ENCODE measurements at regions not wholly inside any gene's neighbourhood (a gene's known extent, or its start where the extent isn't known, plus 50 kb on each side); places are given as distances from the start of the nearest gene placed in this dataset.

DNA sequence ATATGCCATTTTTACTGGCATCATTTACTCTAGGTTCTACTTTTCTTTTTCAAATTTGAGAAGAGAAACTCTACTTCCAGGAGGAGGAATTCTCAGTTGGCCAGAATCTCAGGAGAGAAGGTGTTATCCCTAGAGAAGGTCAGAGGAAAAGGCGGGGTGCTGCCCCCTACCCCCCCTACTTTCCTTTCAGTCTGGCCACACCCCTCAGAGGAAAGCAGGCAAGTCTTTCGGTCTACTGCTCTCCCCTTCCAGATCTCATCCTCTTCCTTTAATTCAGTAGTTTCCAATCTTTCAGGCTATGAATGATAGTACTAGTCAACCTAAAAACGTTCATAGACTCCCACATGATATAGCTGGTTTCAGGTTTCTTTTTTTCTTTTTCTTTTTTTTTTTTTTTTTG, 366.5 kb upstream of the TBL1XR1 start:
- H3K9ac ChIP-seq (ENCODE audit: insufficient read length) = no peak overlapping the region
- no peak for TF ChIP-seq EZH2 (IDR thresholded peaks at IDR 0.05)
- no peak for TF ChIP-seq POLR2AphosphoS5 (IDR thresholded peaks at IDR 0.05; ENCODE audit: borderline replicate concordance, low read depth, low read length)
- no peak for TF ChIP-seq FOXP2 (optimal IDR thresholded peaks at IDR 0.05; ENCODE audit: control extremely low read depth, extremely low read length, insufficient read depth)
- H3K9me3 ChIP-seq (ENCODE audit: low read depth, low read length) = no peaks in the 10 kb centered on the region
- H3K27ac ChIP-seq = no peak overlapping the region
- DNase-seq (ENCODE audit: low read depth, low spot score) = no peak
- no peaks in the 10 kb centered on the region for H3K36me3 ChIP-seq (ENCODE audit: insufficient read depth, low read length)
- no peak overlapping the region for H3K4me3 ChIP-seq

GRCh38 chr3:177565981-177566380, 368.7 kb upstream of the TBL1XR1 start:
- Histone ChIP-seq H3K9me3 (ENCODE audit: low read depth, low read length) (no peaks in the 10 kb centered on the region), H3K9ac (ENCODE audit: insufficient read length) (no peak overlapping the region), H3K27ac (no peak overlapping the region), H3K4me3 (no peak overlapping the region), H3K36me3 (ENCODE audit: insufficient read depth, low read length) (no peaks in the 10 kb centered on the region)
- DNase-seq (ENCODE audit: low read depth, low spot score) = no peak
- TF ChIP-seq POLR2AphosphoS5 (IDR thresholded peaks at IDR 0.05; ENCODE audit: borderline replicate concordance, low read depth, low read length) = no peak
- TF ChIP-seq FOXP2 (optimal IDR thresholded peaks at IDR 0.05; ENCODE audit: control extremely low read depth, extremely low read length, insufficient read depth) = no peak
- no peak for TF ChIP-seq EZH2 (IDR thresholded peaks at IDR 0.05)

GRCh38 chr3:177567833-177568232, 370.6 kb upstream of the TBL1XR1 start:
- Histone ChIP-seq H3K9me3 (ENCODE audit: low read depth, low read length) (no peaks in the 10 kb centered on the region), H3K36me3 (ENCODE audit: insufficient read depth, low read length) (no peaks in the 10 kb centered on the region), H3K4me3 (no peak overlapping the region), H3K27ac (no peak overlapping the region), H3K9ac (ENCODE audit: insufficient read length) (no peak overlapping the region)
- TF ChIP-seq POLR2AphosphoS5 (IDR thresholded peaks at IDR 0.05; ENCODE audit: borderline replicate concordance, low read depth, low read length) (no peak), FOXP2 (optimal IDR thresholded peaks at IDR 0.05; ENCODE audit: control extremely low read depth, extremely low read length, insufficient read depth) (no peak), EZH2 (IDR thresholded peaks at IDR 0.05) (no peak)
- no peak for DNase-seq (ENCODE audit: low read depth, low spot score)

- no peak for DNase-seq (ENCODE audit: low read depth, low spot score)
- Histone ChIP-seq H3K27ac (no peak overlapping the region), H3K36me3 (ENCODE audit: insufficient read depth, low read length) (no peaks in the 10 kb centered on the region), H3K9me3 (ENCODE audit: low read depth, low read length) (no peaks in the 10 kb centered on the region), H3K4me3 (no peak overlapping the region), H3K9ac (ENCODE audit: insufficient read length) (no peak overlapping the region)
- TF ChIP-seq FOXP2 (optimal IDR thresholded peaks at IDR 0.05; ENCODE audit: control extremely low read depth, extremely low read length, insufficient read depth) (no peak), POLR2AphosphoS5 (IDR thresholded peaks at IDR 0.05; ENCODE audit: borderline replicate concordance, low read depth, low read length) (no peak), EZH2 (IDR thresholded peaks at IDR 0.05) (no peak)
These were observed 371.9 kb upstream of the TBL1XR1 start for GRCh38 chr3:177569193-177569592.

DNA sequence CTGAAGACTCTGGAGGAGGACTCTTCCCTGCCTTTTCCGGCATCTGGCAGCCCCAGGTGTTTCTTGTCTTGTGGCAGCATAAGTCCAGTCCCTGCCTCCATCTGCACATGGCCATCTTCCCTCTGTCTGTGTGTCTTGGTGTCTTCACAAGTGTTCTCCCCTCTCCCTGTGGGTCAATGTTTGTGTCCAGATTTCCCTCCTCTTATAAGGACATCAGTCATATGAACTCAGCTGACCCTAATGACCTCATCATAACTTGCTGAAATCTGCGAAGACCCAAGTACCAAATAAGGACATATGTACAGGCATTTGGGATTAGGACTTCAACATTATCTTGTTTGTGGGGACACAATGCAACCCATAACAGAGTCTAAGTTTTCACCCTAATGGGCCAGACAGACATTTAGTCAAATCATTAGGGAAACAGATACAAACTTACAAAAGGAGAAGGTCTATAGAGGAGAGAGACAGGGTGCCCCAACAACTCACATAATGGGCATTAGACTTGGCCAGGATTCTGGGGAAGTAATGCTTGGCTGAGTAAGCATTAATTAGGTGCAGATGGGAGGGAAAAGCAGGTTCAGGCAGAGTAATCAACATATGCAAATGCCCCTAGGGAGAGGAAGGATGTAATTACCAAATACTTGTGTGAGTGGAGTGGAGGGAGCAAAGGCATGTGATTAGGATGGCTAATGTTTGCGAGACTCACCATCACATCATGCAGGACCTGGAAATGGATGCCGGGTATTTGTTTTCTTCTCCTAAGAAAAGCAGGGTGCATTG, 372.8 kb upstream of the TBL1XR1 start:
- Histone ChIP-seq H3K9ac (ENCODE audit: insufficient read length) (no peak overlapping the region), H3K36me3 (ENCODE audit: insufficient read depth, low read length) (no peaks in the 10 kb centered on the region), H3K27ac (no peak overlapping the region), H3K4me3 (no peak overlapping the region), H3K9me3 (ENCODE audit: low read depth, low read length) (no peaks in the 10 kb centered on the region)
- TF ChIP-seq FOXP2 (optimal IDR thresholded peaks at IDR 0.05; ENCODE audit: control extremely low read depth, extremely low read length, insufficient read depth) = no peak
- no peak for TF ChIP-seq EZH2 (IDR thresholded peaks at IDR 0.05)
- TF ChIP-seq POLR2AphosphoS5 (IDR thresholded peaks at IDR 0.05; ENCODE audit: borderline replicate concordance, low read depth, low read length) = no peak; the same call in 1 of the 2 replicates
- peak; percentile 62 for DNase-seq (ENCODE audit: low read depth, low spot score)

DNA sequence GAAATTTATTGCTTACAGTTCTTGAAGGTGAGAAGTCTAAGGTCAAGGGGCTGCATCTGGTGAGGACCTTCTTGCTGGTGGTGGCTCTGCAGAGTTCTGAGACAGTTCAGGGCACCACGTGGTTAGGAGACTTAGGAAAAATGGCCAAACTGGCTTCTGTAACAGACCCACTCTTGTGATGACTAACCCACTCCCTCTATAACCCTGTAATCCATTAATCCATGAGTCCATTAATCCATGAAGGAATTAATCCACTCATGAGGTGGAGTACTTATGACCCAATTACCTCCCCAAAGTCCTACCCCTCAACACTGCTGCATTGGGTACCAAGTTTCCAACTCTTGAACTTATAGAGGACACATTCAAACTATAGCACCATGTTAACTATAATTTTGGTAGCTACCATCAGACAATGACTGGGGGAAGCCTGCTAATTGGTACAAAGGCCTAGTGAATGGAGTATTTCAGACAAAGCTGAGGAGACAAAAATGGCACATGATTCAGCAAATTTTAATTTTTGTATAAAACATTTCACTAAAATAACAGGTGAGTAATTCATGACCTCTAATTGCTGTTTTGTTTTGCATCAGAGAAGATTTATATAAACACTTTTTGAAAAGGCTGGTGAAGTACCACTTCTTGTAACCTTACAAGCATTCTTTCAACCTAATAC, 374.1 kb upstream of the TBL1XR1 start:
- Histone ChIP-seq H3K4me3 (no peak overlapping the region), H3K36me3 (ENCODE audit: insufficient read depth, low read length) (no peaks in the 10 kb centered on the region), H3K9me3 (ENCODE audit: low read depth, low read length) (no peaks in the 10 kb centered on the region), H3K27ac (no peak overlapping the region), H3K9ac (ENCODE audit: insufficient read length) (no peak overlapping the region)
- DNase-seq (ENCODE audit: low read depth, low spot score) = no peak
- TF ChIP-seq FOXP2 (optimal IDR thresholded peaks at IDR 0.05; ENCODE audit: control extremely low read depth, extremely low read length, insufficient read depth) (no peak), POLR2AphosphoS5 (IDR thresholded peaks at IDR 0.05; ENCODE audit: borderline replicate concordance, low read depth, low read length) (no peak), EZH2 (IDR thresholded peaks at IDR 0.05) (no peak)

- TF ChIP-seq EZH2 (IDR thresholded peaks at IDR 0.05) = no peak
- TF ChIP-seq POLR2AphosphoS5 (IDR thresholded peaks at IDR 0.05; ENCODE audit: borderline replicate concordance, low read depth, low read length) = no peak
- TF ChIP-seq FOXP2 (optimal IDR thresholded peaks at IDR 0.05; ENCODE audit: control extremely low read depth, extremely low read length, insufficient read depth) = no peak
- no peak overlapping the region for H3K4me3 ChIP-seq
- H3K27ac ChIP-seq = no peak overlapping the region
- no peak for DNase-seq (ENCODE audit: low read depth, low spot score)
- H3K36me3 ChIP-seq (ENCODE audit: insufficient read depth, low read length) = no peaks in the 10 kb centered on the region
- no peak overlapping the region for H3K9ac ChIP-seq (ENCODE audit: insufficient read length)
- no peaks in the 10 kb centered on the region for H3K9me3 ChIP-seq (ENCODE audit: low read depth, low read length)
These were observed 374.6 kb upstream of the TBL1XR1 start for GRCh38 chr3:177571944-177572315.

GRCh38 chr3:177574222-177574856, 377.1 kb upstream of the TBL1XR1 start:
- no peak for DNase-seq (ENCODE audit: low read depth, low spot score)
- Histone ChIP-seq H3K36me3 (ENCODE audit: insufficient read depth, low read length) (no peaks in the 10 kb centered on the region), H3K9me3 (ENCODE audit: low read depth, low read length) (no peaks in the 10 kb centered on the region), H3K4me3 (no peak overlapping the region), H3K27ac (no peak overlapping the region), H3K9ac (ENCODE audit: insufficient read length) (no peak overlapping the region)
- TF ChIP-seq EZH2 (IDR thresholded peaks at IDR 0.05) = no peak
- TF ChIP-seq POLR2AphosphoS5 (IDR thresholded peaks at IDR 0.05; ENCODE audit: borderline replicate concordance, low read depth, low read length) = no peak
- no peak for TF ChIP-seq FOXP2 (optimal IDR thresholded peaks at IDR 0.05; ENCODE audit: control extremely low read depth, extremely low read length, insufficient read depth)

Measured in SK-N-MC (cell line).